ENCODE measurements at regions not wholly inside any gene's neighbourhood (a gene's known extent, or its start where the extent isn't known, plus 50 kb on each side); places are given as distances from the start of the nearest gene placed in this dataset.

GRCh38 chr9:2565676-2566340, 55.8 kb upstream of the VLDLR start:
- Histone ChIP-seq H3K27me3 (ENCODE audit: control insufficient read depth, insufficient read depth, low read length) (no peaks in the 10 kb centered on the region), H3K36me3 (ENCODE audit: control insufficient read depth, insufficient read depth, low read length) (no peaks in the 10 kb centered on the region), H3K4me3 (ENCODE audit: low read depth, low read length) (no peak overlapping the region)
- no peak for TF ChIP-seq CTCF (IDR thresholded peaks at IDR 0.05; ENCODE audit: insufficient read depth, low read depth, low read length)
- no peak for DNase-seq (ENCODE audit: low read depth)
- POLR2A ChIA-PET: no interaction called here
- CTCF ChIA-PET: no interaction called here

GRCh38 chr9:2567922-2568321, 53.7 kb upstream of the VLDLR start:
- ChIA-PET POLR2A (interaction anchor here (0.5 kb wide), 1 partner anchor 184 kb away, joined by 4 read pairs; no protein-coding TSS in a partner anchor), CTCF (no interaction called here)
- H3K36me3 ChIP-seq (ENCODE audit: control insufficient read depth, insufficient read depth, low read length): no peaks in the 10 kb centered on the region
- no peaks in the 10 kb centered on the region for H3K27me3 ChIP-seq (ENCODE audit: control insufficient read depth, insufficient read depth, low read length)
- H3K4me3 ChIP-seq (ENCODE audit: low read depth, low read length): no peak overlapping the region
- DNase-seq (ENCODE audit: low read depth): no peak
- TF ChIP-seq CTCF (IDR thresholded peaks at IDR 0.05; ENCODE audit: insufficient read depth, low read depth, low read length): no peak

- no peaks in the 10 kb centered on the region for H3K36me3 ChIP-seq (ENCODE audit: control insufficient read depth, insufficient read depth, low read length)
These were observed 52.9 kb upstream of the VLDLR start for GRCh38 chr9:2568689-2569088.

GRCh38 chr9:2570615-2571479, 50.7 kb upstream of the VLDLR start:
- POLR2A ChIA-PET: no interaction called here
- H3K4me3 ChIP-seq (ENCODE audit: low read depth, low read length): no peak overlapping the region
- TF ChIP-seq CTCF (IDR thresholded peaks at IDR 0.05; ENCODE audit: insufficient read depth, low read depth, low read length): no peak
- H3K27me3 ChIP-seq (ENCODE audit: control insufficient read depth, insufficient read depth, low read length): no peaks in the 10 kb centered on the region
- H3K36me3 ChIP-seq (ENCODE audit: control insufficient read depth, insufficient read depth, low read length): no peaks in the 10 kb centered on the region
- CTCF ChIA-PET: interaction anchor here (0.5 to 1.0 kb wide), 2 partner anchors 10 to 328 kb away, joined by 3 read pairs; no protein-coding TSS in a partner anchor
- peak; percentile 14 for DNase-seq (ENCODE audit: low read depth)

More at GRCh38 chr9:2568689-2569088, 52.9 kb upstream of the VLDLR start:
- Histone ChIP-seq H3K27me3 (ENCODE audit: control insufficient read depth, insufficient read depth, low read length) (no peaks in the 10 kb centered on the region), H3K4me3 (ENCODE audit: low read depth, low read length) (no peak overlapping the region)
- no peak for DNase-seq (ENCODE audit: low read depth)
- ChIA-PET POLR2A (no interaction called here), CTCF (interaction anchor here (0.6 kb wide), 1 partner anchor 1261 kb away, joined by 3 read pairs; no protein-coding TSS in a partner anchor)
- no peak for TF ChIP-seq CTCF (IDR thresholded peaks at IDR 0.05; ENCODE audit: insufficient read depth, low read depth, low read length)
